Heart right ventricle (tissue), 16 donors: ENCODE measurements at regions not wholly inside any gene's neighbourhood (a gene's known extent, or its start where the extent isn't known, plus 50 kb on each side); places are given as distances from the start of the nearest gene placed in this dataset.

Experiments used
- ATAC-seq, 8 donors: fragments of 200-7000 bp; cut with Tn5 transposase; one replicate each; pipeline ENCODE4 v1.9.1; 2020; ENCODE audit warnings: mild to moderate bottlenecking in 8 of 8, moderate library complexity in 8 of 8, moderate number of reproducible peaks in 1 of 8
- DNase-seq, 2 donors: peaks; one replicate each; pipeline ENCODE4 v3.0.0-alpha.2; 2020
- H3K27ac ChIP-seq, 10 donors: fragments of 200-600 bp; sonication (generic) in 2 of 10; one replicate each; pipeline versions ENCODE4 v1.5.0 to v1.8.0; 2020 to 2022; ENCODE audit warnings: mild to moderate bottlenecking in 3 of 10
- H3K27me3 ChIP-seq, 7 donors: fragments of 200-600 bp; one replicate each; pipeline ENCODE4 v1.8.0; 2021 to 2022; ENCODE audit warnings: mild to moderate bottlenecking in 2 of 7
- H3K36me3 ChIP-seq, 9 donors: fragments of 200-600 bp; sonication (generic) in 1 of 9; one replicate each; pipeline versions ENCODE4 v1.5.0 to v1.8.0; 2020 to 2022; ENCODE audit warnings: mild to moderate bottlenecking in 2 of 9
- H3K4me1 ChIP-seq, 9 donors: fragments of 200-600 bp; sonication (generic) in 1 of 9; one replicate each; pipeline versions ENCODE4 v1.5.0 to v1.8.0; 2020 to 2022; ENCODE audit warnings: mild to moderate bottlenecking in 4 of 9
- H3K4me3 ChIP-seq, 10 donors: fragments of 200-600 bp; sonication (generic) in 2 of 10; one replicate each; pipeline versions ENCODE4 v1.5.0 to v1.8.0; 2020 to 2022; ENCODE audit warnings: mild to moderate bottlenecking in 7 of 10, moderate library complexity in 2 of 10
- H3K9me3 ChIP-seq, 11 donors: fragments of 200-600 bp in 10 of 11; sonication (generic) in 2 of 11; one replicate each; pipeline versions ENCODE4 v1.5.0 to v1.8.0; 2013 to 2022; ENCODE audit warnings: mild to moderate bottlenecking in 2 of 11, control low read depth in 1 of 11, moderate library complexity in 1 of 11
- CTCF ChIP-seq, 9 donors: fragments of 200-600 bp; sonication (generic) in 2 of 9; IDR thresholded peaks; one replicate each; pipeline versions ENCODE4 v1.5.0 to v1.8.0; 2021 to 2022; ENCODE audit warnings: antibody characterized with exemption in 9 of 9, mild to moderate bottlenecking in 5 of 9, moderate library complexity in 1 of 9
- WGBS, 2 donors: extraction: QIAGEN DNeasy Blood & Tissue Kit; methylation state at CpG; one replicate each; pipeline ENCODE4 v1.1.7; 2013; ENCODE audit warnings: inconsistent platforms in 1 of 2; 5-methylcytosine and 5-hydroxymethylcytosine counted together
- intact Hi-C, 10 donors: fragments of 100-400 bp; cut with DNase I; formaldehyde crosslinking; loops; one replicate each; pipeline versions ENCODE4 v1.11.1 to v1.14.2; 2022
- donor health status: Arrhythmogenic right ventricular cardiomyopathy.
- donor health status: ischemic (EF 13 %, LVEDD 7.1; RV severe dilation, severe dysfunction).
- donor health status: healthy with polysubstance abuse.
- donor health status: DM: no; HTN: yes; CAD: no.
- donor health status: DM: no; HTN: no; CAD: no.
- donor health status: ischemic (EF 25% LVEDD 6.9; RV normal size, moderate dysfunction).
- donor health status: ischemic (EF 25% LVEDD 5.7; RV mildly dilated, moderate dysfunction).
- donor health status: healthy.
- donor health status: DM: yes; HTN: yes; CAD: no.
- donor health status: Ischemic cardiomyopathy.
- donor health status: ischemic (EF 35%, LVEDD 5.7; RV mildly dilated, moderate dysfunction).
- donor health status: nonischemic (EF 11% LVEDD 7.7; RV severe dilation, severe dysfunction).
- donor health status: DM: yes; HTN: yes; CAD: no.
- donor health status: PGD.
- donor health status: ischemic (EF 29% LVEDD 5.4; RV normal size, mild dysfunction).
- donor health status: nonischemic (EF 23%, LVEDD 6.1; RV moderate dilation, normal function).

GRCh38 chr16:16828913-16829398 lies 450.0 kb downstream of the NPIPA7 start:
- peaks cover 0 to 2% (median 0%) of the 10 kb centered on the region in 11 donors for H3K9me3 ChIP-seq
- TF ChIP-seq CTCF (IDR thresholded peaks at IDR 0.05): no peak
- 20 to 22% methylated on average over 6 of the region's 6 CpGs for WGBS, 2 donors
- no peak overlapping the region for H3K4me3 ChIP-seq
- intact Hi-C loops: no loop called here
- H3K27me3 ChIP-seq: peaks cover 0 to 18% (median 4%) of the 10 kb centered on the region in 7 donors
- no peaks in the 10 kb centered on the region for H3K36me3 ChIP-seq
- no peaks in the 10 kb centered on the region for H3K4me1 ChIP-seq
- DNase-seq (no peak), ATAC-seq (no peak)
- H3K27ac ChIP-seq: no peak overlapping the region

GRCh38 chr16:16830401-16830800 lies 451.5 kb downstream of the NPIPA7 start:
- Histone ChIP-seq H3K4me3 (no peak overlapping the region), H3K27me3 (peaks cover 0 to 18% (median 4%) of the 10 kb centered on the region in 7 donors), H3K36me3 (no peaks in the 10 kb centered on the region), H3K4me1 (no peaks in the 10 kb centered on the region), H3K27ac (no peak overlapping the region), H3K9me3 (peaks cover 0 to 3% (median 0%) of the 10 kb centered on the region in 11 donors)
- intact Hi-C loops: no loop called here
- ATAC-seq (no peak), DNase-seq (no peak)
- 79 to 83% methylated on average over 1 of the region's 1 CpG for WGBS, 2 donors
- TF ChIP-seq CTCF (IDR thresholded peaks at IDR 0.05): no peak

GRCh38 chr16:16830973-16831372 lies 452.0 kb downstream of the NPIPA7 start:
- intact Hi-C loops: no loop called here
- TF ChIP-seq CTCF (IDR thresholded peaks at IDR 0.05): no peak
- DNase-seq (no peak), ATAC-seq (no peak)
- no peak overlapping the region for H3K27ac ChIP-seq
- H3K4me1 ChIP-seq: no peaks in the 10 kb centered on the region
- H3K27me3 ChIP-seq: peaks cover 0 to 18% (median 4%) of the 10 kb centered on the region in 7 donors
- no peak overlapping the region for H3K4me3 ChIP-seq
- WGBS, 2 donors: 65 to 77% methylated on average over 2 of the region's 2 CpGs
- H3K36me3 ChIP-seq: no peaks in the 10 kb centered on the region
- peaks cover 0 to 3% (median 0%) of the 10 kb centered on the region in 11 donors for H3K9me3 ChIP-seq

- intact Hi-C loops: no loop called here
- Histone ChIP-seq H3K27ac (no peak overlapping the region), H3K27me3 (peaks cover 0 to 12% (median 4%) of the 10 kb centered on the region in 7 donors), H3K4me3 (no peak overlapping the region), H3K9me3 (peaks cover 0 to 3% (median 0%) of the 10 kb centered on the region in 11 donors), H3K4me1 (no peaks in the 10 kb centered on the region), H3K36me3 (no peaks in the 10 kb centered on the region)
- WGBS, 2 donors: 83% methylated on average over 3 of the region's 3 CpGs
- TF ChIP-seq CTCF (IDR thresholded peaks at IDR 0.05): no peak
- no peak for DNase-seq
- no peak for ATAC-seq
Observed at GRCh38 chr16:16833165-16833564, 454.2 kb downstream of the NPIPA7 start.
